Muscle of back (tissue), 3 donors: ENCODE measurements at regions not wholly inside any gene's neighbourhood (a gene's known extent, or its start where the extent isn't known, plus 50 kb on each side); places are given as distances from the start of the nearest gene placed in this dataset.

Experiments
- DNase-seq, 3 donors: peaks; one replicate each; pipeline versions ENCODE4 v3.0.0 to v3.0.0-alpha.2; 2013

- no peak for DNase-seq
These were observed 274.8 kb downstream of the LRFN2 start for GRCh38 chr6:40312213-40313015.

GRCh38 chr6:40308533-40309306 lies 278.4 kb downstream of the LRFN2 start:
- DNase-seq = peak; percentile 19 to 63 (median 44)

DNA sequence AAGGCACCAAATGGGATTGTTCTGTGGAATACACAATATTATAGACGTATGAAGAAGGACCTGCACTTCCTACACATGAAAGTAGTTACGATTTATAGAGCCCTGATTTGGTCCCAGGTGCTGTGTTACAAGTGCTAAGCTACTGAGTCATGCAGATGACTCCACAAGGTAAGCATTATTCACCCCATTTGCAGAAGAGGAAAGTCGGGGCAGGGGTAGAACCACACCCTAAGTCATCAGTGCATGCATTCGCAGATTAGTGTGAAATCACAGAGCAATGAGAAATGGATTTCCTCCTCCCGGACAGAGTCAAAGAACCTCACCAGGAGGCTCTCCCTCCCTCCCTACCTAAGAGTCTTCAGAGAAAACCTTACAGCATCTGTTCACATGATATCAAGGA lies 279.5 kb downstream of the LRFN2 start:
- DNase-seq = no peak

- DNase-seq = no peak
These were observed 284.2 kb downstream of the LRFN2 start for GRCh38 chr6:40302856-40303454.

DNA sequence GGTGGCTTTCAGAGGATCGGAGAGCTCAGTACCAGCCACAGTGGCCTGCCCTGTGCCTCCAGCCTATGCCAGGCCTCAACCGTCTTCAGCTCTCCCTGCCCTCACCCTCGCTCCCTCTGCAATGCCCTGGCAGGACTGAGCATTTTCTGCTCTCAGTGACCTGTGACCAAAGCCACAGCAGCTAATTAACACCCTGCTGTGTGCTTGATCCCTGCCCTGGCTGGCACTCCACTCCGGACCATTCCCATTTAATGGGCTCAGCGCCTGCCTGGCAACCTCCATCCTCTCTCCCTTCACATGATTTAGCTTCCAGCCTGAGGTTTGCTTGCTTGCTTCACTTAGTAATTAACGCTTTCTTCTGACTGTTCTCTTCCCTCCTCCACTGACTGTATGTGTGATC lies 287.5 kb downstream of the LRFN2 start:
- DNase-seq = no peak

GRCh38 chr6:40298207-40298606 lies 289.0 kb downstream of the LRFN2 start:
- no peak for DNase-seq

DNA sequence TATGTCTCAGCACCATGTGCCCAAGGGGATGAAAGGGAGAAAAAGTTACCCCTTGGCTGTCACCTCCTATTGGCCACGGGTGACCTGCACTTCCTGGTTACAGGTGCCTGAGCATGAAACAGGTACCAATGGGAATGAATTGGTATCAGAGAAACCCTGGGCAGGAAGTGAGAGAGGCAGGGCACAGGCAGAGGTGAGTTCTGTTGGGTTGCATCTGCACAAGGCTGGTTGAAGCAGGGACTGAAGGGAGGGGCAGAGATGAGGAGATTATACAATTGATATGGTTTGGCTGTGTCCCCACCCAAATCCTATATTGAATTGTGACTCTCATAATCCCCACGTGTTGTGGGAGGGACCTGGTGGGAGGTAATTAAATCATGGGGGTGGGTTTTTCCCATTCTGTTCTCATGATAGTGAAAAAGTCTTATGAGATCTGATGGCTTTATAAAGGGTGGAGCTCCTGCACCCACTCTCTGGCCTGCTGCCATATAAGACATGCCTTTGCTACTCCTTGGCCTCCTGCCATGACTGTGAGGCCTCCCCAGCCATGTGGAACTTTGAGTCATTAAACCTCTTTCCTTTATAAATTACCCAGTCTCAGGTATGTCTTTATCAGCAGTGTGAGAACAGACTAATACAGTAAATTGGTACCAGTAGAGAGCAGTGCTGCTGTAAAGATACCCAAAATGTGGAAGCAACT lies 291.8 kb downstream of the LRFN2 start:
- no peak for DNase-seq

DNA sequence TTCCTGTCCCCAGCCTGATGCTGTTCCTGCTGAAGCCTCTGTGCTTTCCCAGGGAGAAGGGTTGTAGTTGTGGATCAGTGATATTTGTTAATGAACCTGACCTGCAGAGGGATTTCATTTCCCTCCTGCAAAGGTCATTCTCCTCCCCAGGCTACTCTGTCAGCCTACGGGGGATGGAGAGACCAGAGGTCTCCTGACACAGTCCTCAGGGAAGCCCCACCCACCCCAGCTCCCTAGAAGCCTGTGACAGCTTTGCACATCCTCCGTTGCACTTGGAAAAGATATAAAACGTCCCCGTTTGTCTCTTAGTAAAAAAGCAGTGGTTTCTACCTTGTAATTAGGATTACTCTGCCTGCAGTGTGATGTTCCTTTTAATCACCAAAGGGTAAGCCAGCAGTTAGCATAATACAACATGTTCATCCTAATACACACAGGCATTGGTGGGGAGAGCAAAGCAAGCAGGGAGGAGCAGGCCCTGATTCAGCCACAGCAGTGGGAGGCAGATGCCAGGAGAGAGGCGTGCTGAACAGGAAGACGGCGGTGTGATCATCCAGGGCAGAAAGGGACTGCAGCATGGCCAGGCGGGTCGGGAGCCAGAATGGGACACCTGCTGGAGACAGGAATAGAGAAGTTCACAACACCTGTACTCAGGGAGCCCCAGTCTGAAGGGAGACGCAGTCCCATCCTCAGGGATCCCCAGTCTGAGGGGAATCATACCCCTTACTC lies 293.5 kb downstream of the LRFN2 start:
- DNase-seq = no peak

GRCh38 chr6:40293060-40293459 lies 294.1 kb downstream of the LRFN2 start:
- no peak for DNase-seq

GRCh38 chr6:40290816-40291215 lies 296.3 kb downstream of the LRFN2 start:
- no peak for DNase-seq

DNA sequence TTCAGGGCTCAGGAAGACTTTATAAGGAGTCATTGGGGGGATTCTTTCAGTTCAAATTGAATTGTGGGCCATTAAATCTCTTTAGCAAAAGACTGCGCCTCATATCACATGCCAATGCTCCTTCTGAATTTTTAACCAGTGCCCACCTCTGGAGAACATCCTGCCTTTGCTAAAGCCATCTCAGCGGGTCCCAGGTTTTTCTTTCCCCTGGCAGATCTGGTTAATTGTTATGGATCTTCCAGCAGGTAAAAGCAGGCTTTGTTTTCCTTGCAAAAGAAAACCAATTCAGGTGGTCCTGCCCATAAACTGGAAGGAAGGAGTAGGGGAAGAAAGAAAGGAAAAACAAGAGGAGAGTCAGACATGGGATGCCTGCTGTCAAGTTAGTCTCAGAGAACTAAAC lies 298.2 kb downstream of the LRFN2 start:
- DNase-seq = no peak

GRCh38 chr6:40287296-40287850 lies 299.8 kb downstream of the LRFN2 start:
- DNase-seq = no peak

DNA sequence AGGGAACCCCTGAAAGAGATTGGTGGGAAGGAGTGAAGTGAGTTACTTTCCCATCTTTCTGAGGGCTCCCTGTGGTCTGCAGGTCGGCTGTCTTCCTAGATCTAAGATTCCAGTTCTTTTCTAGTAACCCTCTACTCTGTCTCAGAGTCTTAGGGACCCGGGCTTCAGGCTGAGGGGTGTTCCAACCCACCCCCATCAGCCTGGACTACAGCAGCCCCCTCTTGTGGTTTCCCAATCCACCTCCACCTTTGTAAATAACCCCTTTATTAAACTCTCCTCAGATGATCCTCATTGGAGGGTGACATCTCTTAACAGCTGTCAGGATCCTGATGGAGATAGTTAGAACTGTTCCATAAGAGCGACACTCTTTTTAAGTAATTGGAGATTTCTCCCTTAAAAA lies 300.4 kb downstream of the LRFN2 start:
- no peak for DNase-seq

DNA sequence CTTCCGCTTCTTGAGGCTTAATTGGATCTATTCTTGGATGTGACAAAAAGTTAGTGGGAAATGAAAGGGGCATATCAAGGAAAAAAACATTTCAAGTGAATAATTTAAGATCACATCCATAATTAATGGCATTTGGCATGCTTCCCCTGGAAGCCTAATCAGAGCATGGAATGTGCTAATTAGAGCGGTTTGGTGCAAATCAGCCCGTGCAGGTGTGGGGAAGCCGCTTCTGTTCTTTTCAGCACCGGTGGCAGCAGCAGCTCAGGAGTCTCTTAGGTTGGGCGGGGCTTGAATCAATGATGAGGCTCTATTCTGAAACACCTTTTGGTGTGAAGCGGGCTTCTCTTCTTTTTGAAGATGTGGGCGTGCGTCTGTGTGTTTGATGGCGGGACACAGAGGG lies 301.2 kb downstream of the LRFN2 start:
- no peak for DNase-seq

- DNase-seq = no peak
These were observed 301.6 kb downstream of the LRFN2 start for GRCh38 chr6:40285535-40285934.

- DNase-seq = peak in 2 of 3 donors; percentile 31 to 51
These were observed 304.2 kb downstream of the LRFN2 start for GRCh38 chr6:40282986-40283385.

GRCh38 chr6:40281402-40281801 lies 305.8 kb downstream of the LRFN2 start:
- no peak for DNase-seq

DNA sequence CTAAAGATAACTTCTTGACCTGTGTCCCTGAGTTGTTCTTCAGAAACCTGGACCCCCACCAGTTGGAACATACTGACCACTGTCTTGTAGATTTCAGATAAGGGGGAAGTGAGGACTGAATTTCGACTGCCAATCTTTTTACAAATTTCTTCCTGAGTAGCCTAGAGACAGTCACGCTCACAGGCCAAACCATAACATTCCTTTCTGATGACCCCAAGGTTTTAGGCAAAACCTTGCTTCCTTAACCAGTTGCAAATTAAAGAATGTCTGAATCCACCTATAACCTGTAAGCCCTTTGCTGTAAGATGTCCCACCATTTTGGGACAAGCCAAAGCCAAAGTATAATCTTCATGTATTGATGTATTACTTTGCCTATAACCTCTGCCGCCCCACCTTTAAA lies 306.9 kb downstream of the LRFN2 start:
- DNase-seq = no peak

DNA sequence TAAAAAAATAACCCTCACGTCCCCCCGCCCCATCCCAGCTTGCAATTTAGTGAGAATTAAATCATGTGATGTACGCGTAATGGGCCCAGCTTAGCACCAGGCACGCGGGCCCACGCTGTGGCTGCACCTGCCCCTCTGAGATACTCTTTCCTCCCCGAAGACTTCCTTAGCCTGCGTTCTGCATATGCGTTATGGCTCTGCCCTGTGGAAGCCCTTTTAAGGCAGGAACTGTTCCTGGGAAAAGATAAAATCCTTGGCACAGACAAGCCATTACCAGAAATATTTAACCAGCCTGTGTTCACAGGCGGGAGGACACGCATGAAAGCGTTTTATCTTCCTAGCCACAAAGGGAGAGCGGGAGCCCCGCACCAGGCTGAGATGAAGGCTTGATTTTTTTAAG lies 311.0 kb downstream of the LRFN2 start:
- DNase-seq = no peak

- DNase-seq = no peak
These were observed 313.1 kb downstream of the LRFN2 start for GRCh38 chr6:40274058-40274457.

DNA sequence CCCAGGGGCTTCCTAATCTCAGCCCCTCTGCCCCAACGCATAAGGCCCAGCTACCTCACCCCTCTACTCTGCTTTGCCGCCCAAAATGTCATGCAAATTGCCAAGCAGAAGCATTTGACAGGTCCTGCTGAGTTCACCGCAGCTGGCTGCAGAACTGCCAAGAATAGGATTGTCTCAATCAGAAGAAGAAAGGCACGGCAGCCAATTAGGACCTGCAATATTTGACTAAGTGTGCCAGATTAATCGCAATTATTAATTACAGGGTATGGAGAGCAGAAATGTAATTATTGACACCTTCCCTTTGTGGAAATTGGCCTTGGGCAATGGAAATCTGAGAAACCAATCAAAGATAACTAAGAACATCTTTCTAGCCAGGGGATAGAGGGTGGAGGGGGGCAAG lies 318.6 kb downstream of the LRFN2 start:
- DNase-seq = no peak
